ENCODE measurements at regions not wholly inside any gene's neighbourhood (a gene's known extent, or its start where the extent isn't known, plus 50 kb on each side); places are given as distances from the start of the nearest gene placed in this dataset.

GRCh38 chr6:71164890-71165289, 123.7 kb upstream of the OGFRL1 start:
- TF ChIP-seq REST (IDR thresholded peaks at IDR 0.05; ENCODE audit: insufficient read depth in 1 of 2, low read depth in 2 of 2, low read length in 2 of 2), result no peak
- TF ChIP-seq SIN3A (IDR thresholded peaks at IDR 0.05; ENCODE audit: borderline replicate concordance, insufficient read depth, low read length), result no peak
- no peak for TF ChIP-seq TAF1 (IDR thresholded peaks at IDR 0.05; ENCODE audit: borderline replicate concordance, insufficient read depth, low read length)
- TF ChIP-seq POLR2AphosphoS5 (IDR thresholded peaks at IDR 0.05; ENCODE audit: low read depth, low read length), result no peak

Measured in PFSK-1 (cell line).